HG03060 (cell line): ENCODE measurements at regions not wholly inside any gene's neighbourhood (a gene's known extent, or its start where the extent isn't known, plus 50 kb on each side); places are given as distances from the start of the nearest gene placed in this dataset.
"Not testable (repeated sequence)": the region's sequence is repeated elsewhere in the genome, so short reads cannot be mapped to it uniquely, and the experiment has no call there.

ENCODE experiments used
- ATAC-seq: cut with Tn5 transposase; IDR thresholded peaks from one replicate; pipeline ENCODE4 v1.9.1; 2021; ENCODE audit warnings: low read depth, moderate number of reproducible peaks; ENCODE audit not compliant: unreplicated experiment

DNA sequence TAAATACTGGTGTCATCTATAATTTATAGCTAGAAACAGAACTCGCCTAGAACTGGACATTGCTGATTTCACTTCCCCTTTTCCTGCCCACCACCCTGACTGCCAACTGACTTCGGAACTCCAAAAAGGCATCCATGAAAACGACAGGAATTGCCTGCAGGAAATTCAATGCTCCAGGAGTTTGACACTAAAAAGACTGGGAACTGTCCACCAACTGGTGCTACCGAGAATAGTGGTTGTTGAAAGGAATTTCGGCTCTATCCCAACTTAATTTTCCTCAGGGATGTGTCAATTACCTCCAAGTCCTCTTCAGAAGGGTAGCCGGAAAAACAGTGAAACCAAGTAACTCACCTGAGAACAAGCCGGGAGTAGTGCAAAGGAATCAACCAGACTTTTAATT lies 440.0 kb downstream of the PRELID2 start:
- ATAC-seq = not testable (repeated sequence)

GRCh38 chr5:145393426-145393825 lies 441.7 kb downstream of the PRELID2 start:
- no peak for ATAC-seq

DNA sequence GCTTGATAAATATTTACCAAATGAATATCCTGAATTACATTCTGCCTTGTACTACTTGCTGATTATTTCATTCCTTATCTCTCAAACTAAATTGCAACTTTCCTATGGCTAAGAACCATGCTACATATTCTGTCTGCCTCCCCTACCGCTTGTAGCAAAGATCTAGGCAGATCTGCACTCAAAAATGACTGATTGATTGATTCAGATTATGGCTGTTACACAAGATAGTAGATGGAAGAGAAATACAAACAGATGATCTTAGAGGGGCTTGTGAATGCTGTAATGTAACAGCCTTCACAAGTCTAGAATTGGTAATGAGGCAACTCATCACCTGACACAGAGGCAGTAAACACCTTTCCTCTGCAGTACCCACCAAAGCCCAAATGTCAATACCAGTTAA lies 446.1 kb downstream of the PRELID2 start:
- ATAC-seq = no peak

- ATAC-seq = no peak
Measured at GRCh38 chr5:145385276-145385675, 449.9 kb downstream of the PRELID2 start.

DNA sequence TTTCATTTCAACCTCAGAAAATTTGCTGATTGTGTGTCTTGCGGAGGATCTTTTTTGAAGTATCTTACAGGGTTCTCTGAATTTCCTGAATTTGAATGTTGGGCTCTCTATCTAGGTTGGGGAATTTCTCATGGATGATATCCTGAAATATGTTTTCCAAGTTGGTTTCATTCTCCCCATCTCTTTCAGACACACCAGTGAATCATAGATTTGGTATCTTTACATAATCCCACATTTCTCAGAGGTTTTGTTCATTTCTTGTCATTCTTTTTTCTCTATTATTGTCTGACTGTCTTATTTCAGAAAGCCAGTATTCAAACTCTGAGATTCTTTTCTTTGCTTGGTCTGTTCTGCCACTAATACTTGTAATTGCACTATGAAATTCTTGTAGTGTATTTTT lies 456.9 kb downstream of the PRELID2 start:
- no peak for ATAC-seq

- ATAC-seq = no peak
Measured at GRCh38 chr5:145375521-145375920, 459.6 kb downstream of the PRELID2 start.

DNA sequence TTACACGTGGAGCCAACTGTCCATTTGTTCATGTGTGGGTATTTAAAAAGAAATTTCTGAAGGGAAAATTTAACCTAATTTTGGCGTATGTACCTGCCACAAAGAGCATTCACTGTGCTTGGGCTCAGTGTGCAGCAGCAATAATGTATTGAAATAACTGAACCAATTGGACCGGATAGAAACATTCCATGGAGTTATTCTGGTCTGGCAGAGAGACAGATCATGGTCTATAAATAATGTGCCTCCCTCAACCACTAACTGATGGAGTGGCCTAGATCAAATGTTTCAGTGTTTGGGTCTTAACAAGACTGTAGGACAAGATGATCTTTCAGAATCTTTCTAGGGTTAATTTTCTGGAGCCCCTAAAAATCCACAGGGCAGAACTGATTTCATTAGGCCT lies 469.7 kb downstream of the PRELID2 start:
- ATAC-seq = no peak

DNA sequence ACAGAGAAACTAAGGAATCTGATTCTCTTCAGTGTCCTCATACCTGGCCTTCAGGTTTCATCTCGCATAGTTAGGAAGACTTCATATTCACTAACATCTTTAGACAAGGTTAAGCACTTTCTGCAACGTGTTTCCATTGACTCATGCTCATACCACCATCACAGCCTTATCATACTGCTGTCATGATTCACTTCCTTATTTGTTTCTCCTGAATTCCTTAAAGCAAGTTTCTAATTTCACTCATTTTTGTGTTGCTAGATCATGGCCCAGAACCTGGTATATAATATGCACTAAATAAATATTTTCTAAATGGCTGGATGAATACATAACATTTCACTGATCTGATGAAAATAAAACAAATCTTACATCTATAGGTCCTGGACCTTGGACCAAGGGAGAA lies 472.9 kb downstream of the PRELID2 start:
- ATAC-seq = no peak

DNA sequence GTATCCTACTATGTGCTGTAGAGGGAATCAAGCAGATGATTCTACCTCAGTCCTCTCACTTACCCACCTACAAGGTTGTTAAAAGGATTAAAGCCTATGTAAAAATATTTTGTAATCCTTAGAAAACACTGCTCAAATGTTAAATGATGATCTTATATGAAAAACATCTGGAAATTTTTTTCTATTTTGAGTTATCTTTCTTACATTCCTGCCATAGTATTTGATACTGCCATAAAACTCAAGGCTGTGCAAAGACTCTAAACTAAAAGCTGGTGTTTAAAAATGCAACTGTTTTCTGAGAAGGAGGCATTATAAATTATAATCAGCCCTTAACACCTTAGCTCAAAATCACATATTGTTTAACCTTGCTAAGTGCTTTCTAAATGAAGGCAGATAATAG lies 474.2 kb downstream of the PRELID2 start:
- ATAC-seq = no peak

- no peak for ATAC-seq
Measured at GRCh38 chr5:145350513-145350912, 484.6 kb downstream of the PRELID2 start.

- peak; percentile 70 for ATAC-seq
Measured at GRCh38 chr5:145347026-145347616, 488.0 kb downstream of the PRELID2 start.

- ATAC-seq = no peak
Measured at GRCh38 chr5:145345511-145346287, 489.4 kb downstream of the PRELID2 start.

DNA sequence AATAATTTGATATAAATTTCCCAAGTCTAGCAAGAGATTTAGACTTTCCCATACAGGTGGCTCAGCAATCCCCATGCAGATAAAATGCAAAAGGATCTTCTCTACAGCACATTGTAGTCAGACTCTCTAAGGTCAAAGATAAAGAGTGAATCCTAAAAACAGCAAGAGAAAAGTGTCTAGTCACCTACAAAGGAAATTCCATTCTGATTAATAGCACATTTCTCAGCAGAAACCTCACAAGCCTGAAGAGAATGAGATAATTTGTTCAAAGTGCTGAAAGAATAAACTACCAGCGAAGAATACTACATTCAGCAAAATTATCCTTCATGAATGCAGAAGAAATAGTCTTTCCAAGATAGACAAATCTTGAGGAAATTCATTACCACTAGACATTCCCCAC lies 493.3 kb downstream of the PRELID2 start:
- no peak for ATAC-seq

DNA sequence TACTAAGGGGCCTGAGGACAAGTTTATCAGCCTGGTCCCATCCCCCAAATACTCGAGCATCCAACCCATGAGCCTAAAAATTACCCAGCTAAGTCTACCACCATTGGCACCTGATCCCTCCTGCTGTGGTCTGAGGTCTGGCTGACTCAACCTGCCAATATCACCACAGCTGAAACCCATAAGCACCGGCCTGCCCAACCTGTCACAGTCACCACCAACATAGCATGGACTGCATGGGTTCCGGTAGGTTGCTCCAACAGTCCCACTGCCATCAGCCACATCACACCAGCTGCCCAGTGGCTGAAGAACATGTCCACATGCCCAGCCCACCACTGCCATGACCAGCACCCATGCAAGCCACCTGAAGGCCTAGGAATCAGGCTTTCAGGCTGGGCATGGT lies 495.0 kb downstream of the PRELID2 start:
- no peak for ATAC-seq

GRCh38 chr5:145324767-145325479 lies 510.2 kb downstream of the PRELID2 start:
- ATAC-seq = no peak

- no peak for ATAC-seq
Measured at GRCh38 chr5:145324101-145324500, 511.0 kb downstream of the PRELID2 start.

GRCh38 chr5:145316282-145316681 lies 518.9 kb downstream of the PRELID2 start:
- peak; percentile 89 for ATAC-seq

DNA sequence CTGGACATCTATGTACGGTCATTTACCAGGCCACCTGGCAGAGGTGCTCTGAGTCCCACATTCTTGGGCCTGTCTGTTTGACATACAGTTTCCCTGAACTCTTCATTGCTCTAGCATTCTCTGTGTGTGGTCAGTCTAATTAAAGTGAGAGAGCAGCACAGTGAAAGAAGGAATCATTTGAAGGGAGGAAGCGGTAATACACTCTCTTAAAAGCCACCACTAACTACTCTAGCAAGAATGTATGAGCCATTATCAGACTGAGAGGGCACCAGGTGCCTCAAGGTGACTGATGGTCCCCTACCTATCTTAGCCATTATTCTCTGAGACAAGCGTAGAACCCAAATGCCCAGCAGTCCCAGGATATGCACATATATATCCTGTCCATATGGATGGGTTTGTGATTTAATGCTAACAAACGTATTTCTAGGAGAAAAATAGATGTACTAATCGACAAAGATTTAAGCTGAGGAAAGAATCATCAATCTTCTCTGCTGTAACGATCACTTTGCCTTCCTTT lies 527.2 kb downstream of the PRELID2 start:
- ATAC-seq = no peak

DNA sequence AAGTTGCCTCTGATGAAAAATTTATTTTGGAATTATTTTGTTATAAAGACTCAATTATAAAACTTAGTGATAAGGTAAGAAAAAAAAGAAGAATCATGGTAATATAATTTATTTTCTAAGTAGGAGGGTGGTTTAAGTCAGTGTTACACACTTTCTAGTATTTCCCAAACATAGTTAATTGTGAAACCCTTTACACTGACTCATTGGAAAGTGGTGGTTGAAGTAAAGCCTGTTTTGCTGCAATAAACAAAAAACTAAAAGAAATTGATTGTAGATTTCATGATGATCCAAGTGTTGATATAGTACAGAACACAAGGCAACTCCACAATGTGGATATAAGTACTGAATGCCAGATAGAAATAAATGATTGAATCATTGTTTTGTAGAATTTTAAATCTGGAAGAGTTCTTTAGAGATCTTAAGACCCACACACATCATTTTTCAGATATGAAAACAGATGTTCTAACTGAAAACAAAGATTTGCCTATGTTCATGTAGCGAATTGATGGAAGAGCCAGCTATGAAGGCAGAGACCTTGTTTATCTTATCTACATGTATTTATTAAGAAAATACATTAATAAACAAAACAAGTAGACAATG lies 539.8 kb downstream of the PRELID2 start:
- no peak for ATAC-seq

- no peak for ATAC-seq
Measured at GRCh38 chr5:145294331-145294730, 540.8 kb downstream of the PRELID2 start.

- no peak for ATAC-seq
Measured at GRCh38 chr5:145293716-145294115, 541.4 kb downstream of the PRELID2 start.
